Adrenal gland (tissue), 5 donors: ENCODE measurements at regions not wholly inside any gene's neighbourhood (a gene's known extent, or its start where the extent isn't known, plus 50 kb on each side); places are given as distances from the start of the nearest gene placed in this dataset.

Experiments
- CTCF ChIP-seq, 6 experiments: fragments of 450-650 bp in 4 of 6; fragments of 200-600 bp in 2 of 6; sonication (generic) in 1 of 6; IDR thresholded peaks; 1 replicate in 5 of 6; 2 replicates in 1 of 6; pipeline versions ENCODE4 v1.5.1 to v1.8.0; 2016 to 2021; ENCODE audit warnings: antibody characterized with exemption in 6 of 6, mild to moderate bottlenecking in 2 of 6, moderate library complexity in 1 of 6
- POLR2A ChIP-seq, 2 donors: fragments of 450-650 bp; IDR thresholded peaks; one replicate each; pipeline ENCODE4 v1.6.1; 2017; ENCODE audit warnings: antibody characterized with exemption in 2 of 2, mild to moderate bottlenecking in 2 of 2, moderate library complexity in 1 of 2
- donor health status: DM: no; HTN: no; CAD: no.

- TF ChIP-seq CTCF (IDR thresholded peaks at IDR 0.05) (no peak), POLR2A (IDR thresholded peaks at IDR 0.05) (no peak)
These were observed 115.2 kb upstream of the LGSN start for GRCh38 chr6:63434943-63435342.
